GM23248 (cell line): ENCODE measurements at regions not wholly inside any gene's neighbourhood (a gene's known extent, or its start where the extent isn't known, plus 50 kb on each side); places are given as distances from the start of the nearest gene placed in this dataset.
"Not testable (repeated sequence)": the region's sequence is repeated elsewhere in the genome, so short reads cannot be mapped to it uniquely, and the experiment has no call there.

Source experiments
- DNase-seq: peaks from one replicate; pipeline ENCODE4 v3.0.0-alpha.2; 2015
- H2AFZ ChIP-seq: fragments of 200-600 bp; sonication (generic); 2 replicates; pipeline ENCODE4 v1.6.1; 2016; ENCODE audit warnings: antibody characterized with exemption
- H3F3A ChIP-seq: fragments of 200-600 bp; sonication (generic); 2 replicates; pipeline ENCODE4 v1.6.1; 2016; ENCODE audit warnings: mild to moderate bottlenecking, antibody characterized with exemption, mixed run types; ENCODE audit not compliant: insufficient read depth
- H3K27ac ChIP-seq: fragments of 200-600 bp; sonication (generic); 2 replicates; pipeline ENCODE4 v1.5.1; 2016; ENCODE audit warnings: mild to moderate bottlenecking
- H3K27me3 ChIP-seq: fragments of 200-600 bp; sonication (generic); replicated peaks from 2 replicates; pipeline ENCODE4 v1.6.1; 2016; ENCODE audit warnings: mild to moderate bottlenecking; ENCODE audit not compliant: insufficient read depth
- H3K36me3 ChIP-seq: fragments of 200-600 bp; sonication (generic); 2 replicates; pipeline ENCODE4 v1.6.1; 2016; ENCODE audit warnings: low read depth, mild to moderate bottlenecking
- H3K4me1 ChIP-seq: fragments of 200-600 bp; sonication (generic); 2 replicates; pipeline ENCODE4 v1.6.1; 2016; ENCODE audit warnings: mild to moderate bottlenecking; ENCODE audit not compliant: insufficient read depth
- H3K4me2 ChIP-seq: fragments of 200-600 bp; sonication (generic); one replicate; pipeline ENCODE4 v1.6.1; 2016; ENCODE audit warnings: mild to moderate bottlenecking; ENCODE audit not compliant: unreplicated experiment
- H3K4me3 ChIP-seq: fragments of 200-600 bp; sonication (generic); 2 replicates; pipeline ENCODE4 v1.5.1; 2016; ENCODE audit warnings: mild to moderate bottlenecking
- H3K79me2 ChIP-seq: fragments of 200-600 bp; sonication (generic); 2 replicates; pipeline ENCODE4 v1.6.1; 2016; ENCODE audit warnings: mild to moderate bottlenecking; ENCODE audit not compliant: insufficient read depth
- H3K9ac ChIP-seq: fragments of 200-600 bp; sonication (generic); 2 replicates; pipeline ENCODE4 v1.6.1; 2016; ENCODE audit warnings: mild to moderate bottlenecking
- H3K9me2 ChIP-seq: fragments of 200-600 bp; sonication (generic); 2 replicates; pipeline ENCODE4 v1.6.1; 2016; ENCODE audit warnings: mixed run types, mild to moderate bottlenecking, moderate library complexity; ENCODE audit not compliant: insufficient read depth
- H3K9me3 ChIP-seq: fragments of 200-600 bp; sonication (generic); one replicate; pipeline ENCODE4 v1.6.1; 2017; ENCODE audit warnings: low read depth
- H4K20me1 ChIP-seq: fragments of 200-600 bp; sonication (generic); 2 replicates; pipeline ENCODE4 v1.6.0; 2016; ENCODE audit not compliant: insufficient read depth
- EZH2 ChIP-seq: fragments of 200-600 bp; sonication (generic); IDR thresholded peaks from 2 replicates; pipeline ENCODE4 v1.6.1; 2018; ENCODE audit warnings: antibody characterized with exemption, mild to moderate bottlenecking; ENCODE audit not compliant: insufficient read depth, poor library complexity, severe bottlenecking
- EZH2phosphoT487 ChIP-seq: fragments of 200-600 bp; sonication (generic); IDR thresholded peaks from 2 replicates; pipeline ENCODE4 v1.6.1; 2018; ENCODE audit warnings: antibody characterized with exemption, moderate library complexity, mild to moderate bottlenecking, low read depth; ENCODE audit not compliant: insufficient read depth
- WGBS, 2 experiments: methylation state at CpG; one replicate each; pipeline ENCODE4 v1.1.6; 2015 to 2017; ENCODE audit warnings: low lambda C conversion rate in 2 of 2, low coverage in 1 of 2; ENCODE audit errors: missing lambda C conversion rate in 2 of 2; 5-methylcytosine and 5-hydroxymethylcytosine counted together
- in situ Hi-C: fragments of 300-500 bp; cut with MboI; formaldehyde crosslinking; loops from 2 replicates; pipeline ENCODE4 v1.15.0; 2020

DNA sequence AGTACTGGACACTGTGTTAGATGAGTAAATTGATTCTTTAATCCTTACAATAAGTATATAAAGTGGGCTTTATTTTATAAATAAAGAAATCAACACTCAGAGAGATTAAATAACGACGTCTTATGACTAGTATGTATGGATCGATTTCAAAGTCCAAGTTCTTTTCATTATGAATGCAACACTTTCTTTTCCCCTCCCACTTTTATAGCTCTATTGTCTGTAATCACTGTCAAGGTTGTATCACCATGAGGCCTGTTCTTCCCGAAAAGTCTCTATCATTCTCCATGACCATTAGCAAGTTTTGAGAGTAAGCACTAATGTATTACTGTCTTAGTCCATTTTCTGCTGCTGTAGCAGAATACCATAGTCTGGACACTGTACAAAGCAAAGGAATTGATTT lies 228.4 kb downstream of the TLR4 start:
- Histone ChIP-seq H3K9me3 (no peaks in the 10 kb centered on the region), H3K4me2 (no peak overlapping the region), H3K36me3 (no peaks in the 10 kb centered on the region), H3K79me2 (no peaks in the 10 kb centered on the region), H3K27me3 (no peaks in the 10 kb centered on the region), H3K9me2 (no peaks in the 10 kb centered on the region), H3K4me3 (no peak overlapping the region), H3K9ac (no peak overlapping the region), H3K4me1 (no peaks in the 10 kb centered on the region), H4K20me1 (no peaks in the 10 kb centered on the region), H3K27ac (no peak overlapping the region), H3F3A (no peaks in the 10 kb centered on the region), H2AFZ (no peak overlapping the region)
- TF ChIP-seq EZH2: no peak
- no peak for TF ChIP-seq EZH2phosphoT487
- WGBS, 2 experiments: 49 to 62% methylated on average over 4 of the region's 4 CpGs
- in situ Hi-C loops: no loop called here
- DNase-seq: no peak

DNA sequence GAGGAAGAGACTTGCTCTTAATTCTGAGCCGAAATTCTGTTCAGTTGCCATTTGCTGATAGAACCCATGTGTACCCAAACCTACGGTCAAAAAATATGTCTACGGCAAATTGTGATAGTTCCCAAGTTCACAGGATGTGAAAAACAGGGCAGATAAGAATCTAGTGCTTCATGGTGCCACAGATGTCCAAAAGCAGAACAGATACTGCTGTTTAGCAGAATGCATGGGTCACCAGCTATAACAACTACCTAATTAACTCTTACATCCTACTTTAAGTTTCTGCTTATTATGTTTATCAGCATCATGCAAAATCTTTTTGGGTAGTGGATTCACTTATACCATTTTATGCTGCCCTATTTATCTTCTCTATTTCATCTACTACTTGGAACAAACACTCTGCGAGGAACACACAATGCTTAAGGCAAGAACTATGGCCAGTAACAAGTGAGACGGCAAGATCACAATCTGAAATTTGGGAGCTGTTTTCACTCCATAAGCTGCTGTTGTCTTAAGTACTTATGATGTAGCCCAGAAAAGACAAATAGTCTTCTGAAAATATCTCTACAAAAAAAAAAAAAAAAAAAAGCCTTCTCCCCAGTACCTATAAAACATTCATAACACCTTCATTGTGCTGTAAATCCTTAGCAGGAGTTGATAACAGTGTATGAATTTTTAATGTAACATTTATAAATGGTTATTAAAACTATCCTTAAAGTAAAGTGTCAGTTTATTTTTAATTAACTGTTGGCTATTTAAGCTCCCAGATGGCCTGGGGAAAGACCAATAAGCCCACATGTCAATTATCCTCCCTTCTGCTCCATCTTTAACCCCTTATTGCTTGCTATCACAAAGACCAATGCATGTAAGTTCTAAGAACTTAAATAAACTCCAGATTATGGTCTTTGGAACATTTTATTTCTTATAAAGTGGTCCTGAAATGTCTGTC lies 232.3 kb downstream of the TLR4 start:
- H3K27ac ChIP-seq: no peak overlapping the region
- H3K36me3 ChIP-seq: no peaks in the 10 kb centered on the region
- H3K4me3 ChIP-seq: no peak overlapping the region
- WGBS, 2 experiments: 25 to 27% methylated on average over 5 of the region's 5 CpGs
- no peaks in the 10 kb centered on the region for H3K79me2 ChIP-seq
- no peaks in the 10 kb centered on the region for H3K9me3 ChIP-seq
- H2AFZ ChIP-seq: no peak overlapping the region
- no peak for DNase-seq
- H3F3A ChIP-seq: no peaks in the 10 kb centered on the region
- H3K9me2 ChIP-seq: no peaks in the 10 kb centered on the region
- H3K4me1 ChIP-seq: no peaks in the 10 kb centered on the region
- in situ Hi-C loops: no loop called here
- no peaks in the 10 kb centered on the region for H3K27me3 ChIP-seq
- no peaks in the 10 kb centered on the region for H4K20me1 ChIP-seq
- no peak overlapping the region for H3K4me2 ChIP-seq
- H3K9ac ChIP-seq: no peak overlapping the region
- TF ChIP-seq EZH2 (no peak), EZH2phosphoT487 (no peak)

DNA sequence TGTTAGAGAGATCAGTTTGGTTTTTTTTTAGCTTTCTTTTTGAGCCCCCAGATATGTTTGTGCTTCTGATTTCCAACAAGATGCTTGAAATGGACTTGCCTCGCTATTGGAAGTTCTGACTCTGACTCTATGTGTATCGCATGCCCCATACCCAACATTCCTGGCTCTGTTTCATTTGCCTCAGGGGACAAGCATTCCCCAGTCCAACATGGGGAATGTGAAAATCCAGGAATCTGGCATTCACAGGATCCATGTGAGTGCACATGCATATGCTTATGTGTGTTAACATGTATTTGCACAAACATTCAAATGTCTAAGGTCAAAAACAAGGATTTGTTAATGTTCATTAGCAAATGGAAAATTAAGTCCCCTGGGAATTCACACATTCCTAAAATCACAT lies 233.9 kb downstream of the TLR4 start:
- Histone ChIP-seq H3K27ac (no peak overlapping the region), H3K4me1 (no peaks in the 10 kb centered on the region), H3K9ac (no peak overlapping the region), H3K4me3 (no peak overlapping the region), H3K27me3 (no peaks in the 10 kb centered on the region), H3F3A (no peaks in the 10 kb centered on the region), H3K4me2 (no peak overlapping the region), H3K9me3 (no peaks in the 10 kb centered on the region), H3K79me2 (no peaks in the 10 kb centered on the region), H4K20me1 (no peaks in the 10 kb centered on the region), H2AFZ (no peak overlapping the region), H3K36me3 (no peaks in the 10 kb centered on the region), H3K9me2 (no peaks in the 10 kb centered on the region)
- in situ Hi-C loops: no loop called here
- no peak for TF ChIP-seq EZH2
- no peak for DNase-seq
- 38 to 58% methylated on average over 2 of the region's 2 CpGs for WGBS, 2 experiments

DNA sequence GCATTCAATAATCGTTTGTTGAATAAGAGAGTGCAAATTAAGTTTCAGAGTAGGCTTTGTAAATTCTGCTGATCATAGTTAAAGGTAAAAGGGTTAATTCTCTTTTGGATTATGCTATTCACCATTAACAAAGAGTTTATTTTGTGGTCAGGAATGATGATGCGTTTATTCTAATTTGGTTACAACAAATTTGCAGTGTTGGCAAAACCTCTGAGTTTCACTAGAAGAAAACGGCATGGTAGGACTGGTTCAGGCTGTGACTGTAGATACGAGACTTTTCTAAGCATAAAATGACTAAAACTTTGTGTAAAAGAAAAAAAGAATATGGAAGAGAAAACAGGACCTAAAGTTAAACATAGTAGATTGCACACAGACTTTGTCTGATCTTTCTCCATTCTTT lies 234.7 kb downstream of the TLR4 start:
- in situ Hi-C loops: no loop called here
- no peak overlapping the region for H2AFZ ChIP-seq
- H3K27ac ChIP-seq: no peak overlapping the region
- no peak for DNase-seq
- no peaks in the 10 kb centered on the region for H3F3A ChIP-seq
- H3K9ac ChIP-seq: no peak overlapping the region
- H3K9me3 ChIP-seq: no peaks in the 10 kb centered on the region
- 41 to 49% methylated on average over 4 of the region's 4 CpGs for WGBS, 2 experiments
- no peaks in the 10 kb centered on the region for H3K27me3 ChIP-seq
- H3K36me3 ChIP-seq: no peaks in the 10 kb centered on the region
- no peaks in the 10 kb centered on the region for H3K4me1 ChIP-seq
- H3K79me2 ChIP-seq: no peaks in the 10 kb centered on the region
- no peak overlapping the region for H3K4me2 ChIP-seq
- H3K9me2 ChIP-seq: no peaks in the 10 kb centered on the region
- no peak overlapping the region for H3K4me3 ChIP-seq
- no peaks in the 10 kb centered on the region for H4K20me1 ChIP-seq
- TF ChIP-seq EZH2phosphoT487 (no peak), EZH2 (no peak)

DNA sequence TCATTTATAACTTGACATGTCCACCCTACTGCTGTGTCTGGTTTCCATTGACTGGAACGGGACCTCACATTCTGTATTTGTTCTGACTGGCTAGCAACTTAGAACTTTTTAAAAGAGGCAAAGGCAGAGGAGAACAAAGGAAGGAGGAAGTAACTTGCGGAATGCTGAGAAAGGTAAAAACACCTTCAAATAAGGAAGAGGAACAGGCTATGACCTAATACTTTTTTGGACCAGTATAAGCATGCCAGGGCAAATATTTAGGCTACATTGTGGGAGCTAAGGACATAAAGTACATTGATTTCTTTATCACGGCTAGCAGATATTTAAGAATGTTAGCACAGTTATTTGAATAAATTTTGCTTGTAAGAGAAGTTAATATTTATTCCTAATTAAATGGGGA lies 240.5 kb downstream of the TLR4 start:
- in situ Hi-C loops, H3K27ac ChIP-seq, DNase-seq, H3K9me2 ChIP-seq, H3K27me3 ChIP-seq, H2AFZ ChIP-seq, H3K4me3 ChIP-seq, H3K9ac ChIP-seq, H4K20me1 ChIP-seq, H3K79me2 ChIP-seq, H3K4me1 ChIP-seq, H3K9me3 ChIP-seq, H3K36me3 ChIP-seq, H3F3A ChIP-seq, H3K4me2 ChIP-seq: not testable (repeated sequence)
- 51 to 58% methylated on average over 3 of the region's 3 CpGs for WGBS, 2 experiments
